HG03039 (cell line): ENCODE measurements at regions not wholly inside any gene's neighbourhood (a gene's known extent, or its start where the extent isn't known, plus 50 kb on each side); places are given as distances from the start of the nearest gene placed in this dataset.

Source experiments
- ATAC-seq: cut with Tn5 transposase; IDR thresholded peaks from one replicate; pipeline ENCODE4 v1.9.1; 2021; ENCODE audit warnings: mild to moderate bottlenecking, moderate library complexity; ENCODE audit not compliant: unreplicated experiment

GRCh38 chr13:68214691-68215415 lies 984.7 kb upstream of the PCDH9 start:
- ATAC-seq = no peak

- ATAC-seq = no peak
Observed at GRCh38 chr13:68199271-68199670, 969.1 kb upstream of the PCDH9 start.

DNA sequence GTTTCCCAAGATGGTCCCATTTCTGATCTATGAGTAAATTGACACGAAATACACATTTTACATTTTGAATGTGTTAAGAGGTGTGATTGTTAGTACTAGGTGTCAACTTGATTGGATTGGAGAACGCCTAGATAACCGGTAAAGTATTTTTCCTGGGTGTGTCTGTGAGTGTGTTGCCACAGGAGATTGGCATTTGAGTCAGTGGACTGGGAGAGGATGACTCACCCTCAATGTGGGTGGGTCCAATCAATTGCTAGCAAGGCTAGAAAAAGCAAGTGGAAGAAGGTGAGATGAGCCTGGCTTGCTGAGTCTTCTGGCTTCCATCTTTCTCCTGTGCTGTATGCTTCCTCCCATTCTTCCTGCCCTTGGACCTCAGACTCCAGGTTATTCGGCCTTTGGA lies 960.7 kb upstream of the PCDH9 start:
- no peak for ATAC-seq

- no peak for ATAC-seq
Observed at GRCh38 chr13:68185444-68186141, 955.5 kb upstream of the PCDH9 start.

DNA sequence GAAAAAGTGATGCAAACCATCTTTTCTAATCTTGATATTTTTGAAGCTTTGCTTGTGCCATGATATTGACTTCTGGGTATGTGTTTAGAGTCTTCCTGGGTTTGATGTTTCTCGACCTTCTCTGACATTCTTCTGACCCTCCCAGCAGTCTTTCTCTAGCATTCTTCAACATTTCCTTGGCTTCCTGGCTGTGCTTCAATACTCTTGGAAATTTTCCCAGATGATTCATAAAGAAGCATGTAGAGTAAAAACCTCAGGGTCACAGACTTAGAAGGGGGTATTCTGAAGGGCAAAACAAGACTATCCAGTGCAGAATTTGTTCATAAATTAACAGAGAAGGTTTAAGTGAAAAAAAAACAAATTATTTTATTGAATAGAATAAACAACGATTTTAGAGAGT lies 946.3 kb upstream of the PCDH9 start:
- no peak for ATAC-seq

DNA sequence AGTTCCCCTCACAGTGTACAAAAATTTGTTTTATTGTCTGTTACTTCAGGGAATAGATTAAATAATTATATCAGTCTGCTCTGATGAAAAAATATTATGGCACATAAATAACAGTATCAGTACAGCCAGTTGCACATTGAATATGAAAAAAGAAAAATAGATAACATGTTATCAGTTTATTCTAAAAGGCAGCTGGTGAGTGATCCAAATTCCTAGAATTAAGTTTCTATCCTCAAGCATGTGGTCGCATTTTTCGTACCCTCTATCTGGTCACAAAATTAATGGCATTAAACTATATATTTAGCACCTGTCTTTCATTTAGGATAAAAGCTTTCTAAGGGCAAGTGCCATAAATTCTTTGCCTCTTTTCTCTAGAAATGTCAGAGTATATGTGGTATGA lies 944.8 kb upstream of the PCDH9 start:
- ATAC-seq = no peak

GRCh38 chr13:68173111-68173510 lies 943.0 kb upstream of the PCDH9 start:
- ATAC-seq = no peak

DNA sequence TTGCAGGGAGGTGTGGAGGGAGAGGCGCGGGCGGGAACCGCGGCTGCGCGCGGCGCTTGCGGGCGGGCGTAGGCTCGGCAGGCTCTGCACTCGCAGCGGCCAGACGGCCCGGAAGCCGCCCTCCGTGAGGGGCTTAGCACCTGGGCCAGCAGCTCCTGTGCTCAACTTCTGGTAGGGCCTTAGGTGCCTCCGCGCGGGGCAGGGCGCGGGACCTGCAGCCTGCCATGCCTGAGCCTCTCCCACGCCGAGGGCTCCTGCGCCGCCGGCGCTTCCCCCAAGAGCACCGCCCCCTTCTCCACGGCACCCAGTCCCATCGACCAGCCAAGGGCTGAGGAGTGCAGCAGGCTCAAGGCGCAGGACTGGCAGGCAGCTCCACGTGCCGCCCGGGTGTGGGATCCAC lies 940.8 kb upstream of the PCDH9 start:
- no peak for ATAC-seq

- no peak for ATAC-seq
Observed at GRCh38 chr13:68168448-68168847, 938.3 kb upstream of the PCDH9 start.

DNA sequence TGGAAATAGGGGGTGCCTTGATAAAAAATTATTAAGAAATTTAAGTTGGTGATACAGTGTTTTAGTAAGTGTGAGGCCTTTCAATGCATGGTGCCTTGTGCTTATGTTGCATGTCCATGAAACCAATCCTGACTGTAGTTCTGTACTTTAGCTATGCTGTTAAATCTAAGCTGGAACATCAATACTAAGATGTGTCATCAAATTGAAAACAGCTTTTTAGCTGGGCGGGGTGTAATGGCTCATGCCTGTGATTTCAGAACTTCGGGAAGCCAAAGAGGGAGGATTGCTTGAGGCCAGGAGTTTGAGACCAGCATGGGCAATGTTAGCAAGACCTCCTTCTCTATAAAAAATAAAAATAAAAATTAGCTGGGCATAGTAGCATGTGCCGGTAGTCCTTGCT lies 930.3 kb upstream of the PCDH9 start:
- ATAC-seq = no peak

DNA sequence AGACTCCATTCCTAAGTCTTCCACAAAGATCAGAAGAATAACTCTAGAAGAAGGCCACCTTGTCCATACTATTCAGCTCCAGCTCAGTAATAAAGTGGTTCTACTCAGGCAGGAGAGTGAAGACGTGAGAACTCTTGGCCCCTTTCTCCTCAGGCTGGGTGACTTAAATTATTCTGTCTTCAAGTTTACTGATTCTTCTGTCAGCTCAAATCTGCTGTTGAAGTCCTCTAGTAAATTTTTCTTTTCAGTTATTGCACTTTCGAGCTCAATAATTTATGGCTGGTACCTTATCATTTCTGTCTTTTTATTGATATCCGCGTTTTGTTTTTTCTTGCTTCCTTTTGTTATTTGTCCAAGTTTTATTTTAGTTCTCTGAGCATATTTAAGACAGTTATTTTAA lies 922.3 kb upstream of the PCDH9 start:
- no peak for ATAC-seq

GRCh38 chr13:68145852-68146251 lies 915.7 kb upstream of the PCDH9 start:
- no peak for ATAC-seq

GRCh38 chr13:68128297-68128915 lies 898.3 kb upstream of the PCDH9 start:
- no peak for ATAC-seq

- no peak for ATAC-seq
Observed at GRCh38 chr13:68125087-68125480, 894.9 kb upstream of the PCDH9 start.

DNA sequence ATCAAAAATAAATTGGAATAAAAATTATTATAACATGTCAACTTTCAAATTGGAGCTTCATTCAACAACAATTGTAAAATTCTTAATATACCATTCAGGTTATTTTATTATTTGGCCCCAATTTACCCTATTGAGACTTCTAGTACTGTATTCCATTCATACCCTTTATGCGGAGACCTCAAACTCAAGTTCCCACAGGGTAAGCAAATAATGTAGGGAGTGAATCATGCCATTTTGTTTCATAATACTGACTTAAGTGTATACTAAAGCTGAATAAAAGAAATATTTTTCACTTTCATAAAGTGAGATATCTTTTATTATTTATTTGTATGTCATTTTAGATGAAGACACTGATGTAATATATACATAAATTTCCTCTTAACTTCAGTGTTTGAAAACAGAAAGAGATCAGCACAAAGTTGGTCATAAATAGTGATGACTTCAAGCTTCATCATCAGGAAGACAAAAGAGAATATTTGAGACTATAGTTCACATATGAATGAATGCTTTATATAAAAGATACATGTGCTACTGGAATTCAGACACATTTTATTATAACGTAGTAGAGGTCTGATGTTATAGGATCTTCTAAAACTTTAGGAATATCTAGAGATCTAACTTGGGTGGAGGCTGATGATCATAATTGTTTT lies 894.4 kb upstream of the PCDH9 start:
- no peak for ATAC-seq

- no peak for ATAC-seq
Observed at GRCh38 chr13:68110178-68110768, 880.1 kb upstream of the PCDH9 start.

GRCh38 chr13:68107667-68108066 lies 877.5 kb upstream of the PCDH9 start:
- no peak for ATAC-seq

DNA sequence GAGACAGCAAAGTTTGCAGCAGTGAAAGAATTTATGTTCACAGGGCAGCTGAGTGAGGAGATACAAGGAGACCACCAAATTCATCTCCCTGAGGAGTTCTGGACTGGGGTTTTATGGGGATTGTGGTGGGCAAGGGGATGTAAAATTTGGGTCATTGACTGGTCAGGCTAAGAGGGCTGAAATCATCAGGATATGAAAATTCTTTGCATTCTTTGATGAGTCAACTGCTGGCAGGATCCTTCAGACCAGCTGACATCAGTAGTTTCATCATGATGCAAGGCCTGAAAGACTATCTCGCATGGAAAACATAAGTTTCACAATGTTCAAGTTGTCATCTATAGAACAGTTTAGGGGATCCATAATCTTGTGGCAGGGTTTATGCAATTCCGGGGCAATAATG lies 869.5 kb upstream of the PCDH9 start:
- ATAC-seq = no peak

- ATAC-seq = no peak
Observed at GRCh38 chr13:68081061-68081460, 850.9 kb upstream of the PCDH9 start.

- ATAC-seq = no peak
Observed at GRCh38 chr13:68078874-68079273, 848.7 kb upstream of the PCDH9 start.

DNA sequence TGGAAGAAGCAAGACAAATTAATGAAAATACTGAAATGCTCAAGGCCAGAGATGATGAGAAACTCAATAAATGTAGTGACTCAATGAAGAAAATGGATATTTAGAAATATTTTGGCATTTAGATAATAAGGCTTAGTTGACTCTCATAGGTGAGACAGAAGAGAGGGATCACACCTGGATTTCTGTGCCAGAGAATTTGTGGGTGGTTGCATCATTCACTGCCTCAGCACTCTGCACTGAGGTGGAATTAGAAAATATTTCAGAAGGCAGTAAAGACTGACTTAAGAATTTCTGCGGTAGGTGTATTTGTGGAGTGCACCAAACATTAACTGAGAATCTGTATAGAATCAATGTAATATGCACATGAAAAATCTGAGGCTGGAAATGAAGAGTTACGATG lies 848.3 kb upstream of the PCDH9 start:
- no peak for ATAC-seq
